Sigmoid colon (tissue), 4 donors: ENCODE measurements at regions not wholly inside any gene's neighbourhood (a gene's known extent, or its start where the extent isn't known, plus 50 kb on each side); places are given as distances from the start of the nearest gene placed in this dataset.

Source experiments
- POLR2AphosphoS5 ChIP-seq, 4 donors: sonication (generic); formaldehyde crosslinking; IDR thresholded peaks; one replicate each; pipeline ENCODE4 v1.6.1; 2017; ENCODE audit warnings: antibody characterized with exemption in 4 of 4
- TF ChIP-seq, protein P1 (sequence below), 4 experiments: fragments of 450-650 bp in 3 of 4; fragments of 200-600 bp in 1 of 4; IDR thresholded peaks; one replicate each; pipeline ENCODE4 v1.5.1; 2016 to 2019; ENCODE audit warnings: antibody characterized with exemption in 4 of 4, mild to moderate bottlenecking in 3 of 4, moderate library complexity in 2 of 4

DNA sequence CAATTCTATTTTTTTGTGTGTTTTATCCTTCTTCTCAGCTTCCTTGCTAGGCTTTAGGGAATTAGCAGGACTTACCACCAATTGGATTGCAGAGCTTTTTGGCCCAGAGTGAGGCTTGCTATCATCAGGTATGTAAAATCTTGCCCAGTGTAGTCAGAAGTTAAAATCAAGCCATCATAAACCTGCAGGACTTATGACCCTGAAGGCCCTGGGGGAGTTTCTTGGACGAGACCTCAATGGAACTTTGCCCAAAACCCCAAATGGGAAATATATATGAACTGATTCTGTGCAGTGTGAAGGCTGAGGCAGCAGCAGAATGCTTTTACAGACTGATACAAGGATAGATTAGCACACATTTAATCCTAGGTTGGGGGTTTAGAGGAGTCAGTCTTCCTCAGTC lies 287.0 kb downstream of the SH3GL2 start:
- TF ChIP-seq, protein P1, sequence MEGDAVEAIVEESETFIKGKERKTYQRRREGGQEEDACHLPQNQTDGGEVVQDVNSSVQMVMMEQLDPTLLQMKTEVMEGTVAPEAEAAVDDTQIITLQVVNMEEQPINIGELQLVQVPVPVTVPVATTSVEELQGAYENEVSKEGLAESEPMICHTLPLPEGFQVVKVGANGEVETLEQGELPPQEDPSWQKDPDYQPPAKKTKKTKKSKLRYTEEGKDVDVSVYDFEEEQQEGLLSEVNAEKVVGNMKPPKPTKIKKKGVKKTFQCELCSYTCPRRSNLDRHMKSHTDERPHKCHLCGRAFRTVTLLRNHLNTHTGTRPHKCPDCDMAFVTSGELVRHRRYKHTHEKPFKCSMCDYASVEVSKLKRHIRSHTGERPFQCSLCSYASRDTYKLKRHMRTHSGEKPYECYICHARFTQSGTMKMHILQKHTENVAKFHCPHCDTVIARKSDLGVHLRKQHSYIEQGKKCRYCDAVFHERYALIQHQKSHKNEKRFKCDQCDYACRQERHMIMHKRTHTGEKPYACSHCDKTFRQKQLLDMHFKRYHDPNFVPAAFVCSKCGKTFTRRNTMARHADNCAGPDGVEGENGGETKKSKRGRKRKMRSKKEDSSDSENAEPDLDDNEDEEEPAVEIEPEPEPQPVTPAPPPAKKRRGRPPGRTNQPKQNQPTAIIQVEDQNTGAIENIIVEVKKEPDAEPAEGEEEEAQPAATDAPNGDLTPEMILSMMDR (IDR thresholded peaks at IDR 0.05) = no peak
- TF ChIP-seq POLR2AphosphoS5 (IDR thresholded peaks at IDR 0.05) = no peak
